NCI-H146 treated with DMSO at 0.1 percent for 48 hours (cell line): ENCODE measurements at regions not wholly inside any gene's neighbourhood (a gene's known extent, or its start where the extent isn't known, plus 50 kb on each side); places are given as distances from the start of the nearest gene placed in this dataset.
A peak's percentile ranks its signal among the peaks of the same experiment; 100 is the strongest.

Experiments used
- DNase-seq: peaks from one replicate; lab custom pipeline; 2025; ENCODE audit not compliant: unreplicated experiment; lab: John Stamatoyannopoulos, UW

DNA sequence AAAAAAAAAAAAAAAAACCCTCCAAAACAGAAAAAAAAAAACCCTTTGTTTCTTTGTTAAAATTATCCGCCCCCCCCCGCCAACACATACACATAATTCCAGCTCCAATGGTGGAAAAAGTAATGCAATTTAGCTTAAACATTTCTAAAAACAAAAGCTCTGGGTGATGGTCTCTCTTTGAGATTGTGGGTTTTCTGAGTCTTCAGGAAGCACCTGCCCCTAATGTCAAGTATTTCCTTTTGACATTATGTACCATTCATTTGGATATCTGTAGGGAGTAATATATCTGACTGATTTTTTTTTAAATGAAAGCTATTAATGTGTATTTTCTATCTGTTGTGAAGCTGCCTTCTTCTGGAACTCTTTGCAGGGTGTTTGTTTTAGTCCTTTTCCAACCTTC, 389.7 kb downstream of the TAF11L14 start:
- peak; percentile 90 for DNase-seq

DNA sequence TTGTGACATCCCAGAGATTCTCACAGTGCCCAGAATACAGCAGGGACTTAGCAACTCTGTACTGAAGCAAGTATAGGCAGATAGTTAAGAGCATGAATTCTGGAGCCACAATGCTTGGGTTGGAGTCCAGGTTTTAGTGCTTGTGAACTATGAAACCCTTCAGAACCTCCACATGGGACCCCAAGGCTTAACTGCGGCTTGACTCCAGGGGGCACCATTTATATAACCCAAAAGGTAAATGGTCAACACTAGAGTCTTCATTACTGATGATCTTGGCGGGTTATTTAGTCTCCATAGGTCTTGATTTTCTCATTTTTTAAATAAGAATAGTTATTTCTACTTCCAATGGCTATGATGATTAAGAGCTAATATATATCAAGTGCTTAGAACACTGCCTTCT, 390.3 kb downstream of the TAF11L14 start:
- DNase-seq, result peak; percentile 66

DNA sequence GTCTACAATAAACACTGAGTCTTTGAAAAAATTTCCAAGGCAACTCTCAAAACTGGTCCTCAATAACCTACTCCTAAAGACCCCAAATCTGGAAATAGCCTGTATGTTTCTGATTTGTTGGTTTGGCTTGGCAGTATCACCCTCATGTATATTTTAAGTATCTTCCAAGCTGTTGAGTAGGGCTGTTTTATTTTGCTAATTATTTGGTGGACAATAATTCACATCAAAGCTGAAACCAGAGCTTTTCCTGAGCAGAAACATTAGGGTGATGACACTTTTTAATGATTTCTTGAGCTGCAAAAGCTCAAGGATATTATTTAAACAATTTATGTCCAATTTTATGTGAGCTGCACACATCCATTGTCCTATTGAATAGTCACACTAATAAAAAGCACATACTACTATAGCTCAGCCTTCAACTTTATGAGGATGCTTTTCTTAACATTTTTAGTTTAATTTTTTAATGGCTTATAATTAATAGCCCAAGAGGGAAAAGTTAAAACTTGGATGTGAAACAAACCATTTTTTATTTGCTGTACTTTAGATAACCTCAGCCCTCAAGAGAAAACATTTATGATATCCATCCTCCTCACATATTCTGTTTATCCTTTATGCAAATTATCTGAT, 393.1 kb downstream of the TAF11L14 start:
- DNase-seq, result no peak

DNA sequence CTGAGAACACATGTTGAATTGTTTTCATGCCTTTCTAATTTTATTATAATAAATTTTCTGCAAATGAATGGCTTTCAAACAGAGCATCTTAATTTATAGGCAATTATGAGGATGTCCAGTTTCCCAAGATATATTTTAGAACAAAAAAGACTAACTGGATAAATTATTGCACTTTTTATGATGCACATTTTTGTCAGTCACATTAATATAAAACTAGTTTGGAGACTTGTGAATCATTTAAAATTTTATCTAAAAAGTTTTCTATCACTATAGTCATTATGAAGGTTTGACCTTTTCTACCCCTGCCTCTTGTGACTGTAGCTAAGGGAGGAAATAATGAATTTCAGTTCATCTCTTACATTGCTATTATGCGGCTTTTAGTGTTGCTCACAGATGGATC, 393.8 kb downstream of the TAF11L14 start:
- no peak for DNase-seq

DNA sequence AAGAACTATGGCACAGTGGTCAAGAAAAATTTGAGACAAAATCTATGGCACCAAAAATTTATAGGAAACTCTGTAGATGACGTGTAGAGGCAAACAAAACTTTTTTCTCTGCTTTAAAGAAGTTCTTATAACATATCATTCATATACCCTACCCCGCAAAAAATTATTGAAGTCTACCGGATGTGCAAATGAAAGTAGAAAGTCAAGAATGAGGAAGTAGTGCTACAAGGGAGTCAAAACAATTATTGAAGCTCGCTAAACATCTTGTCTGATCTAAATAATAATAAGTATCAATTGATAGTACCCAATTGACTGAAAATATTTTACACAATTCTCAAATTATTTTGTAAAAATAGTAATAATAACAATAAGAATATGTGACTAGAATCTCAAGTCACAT, 398.5 kb downstream of the TAF11L14 start:
- DNase-seq, result no peak

DNA sequence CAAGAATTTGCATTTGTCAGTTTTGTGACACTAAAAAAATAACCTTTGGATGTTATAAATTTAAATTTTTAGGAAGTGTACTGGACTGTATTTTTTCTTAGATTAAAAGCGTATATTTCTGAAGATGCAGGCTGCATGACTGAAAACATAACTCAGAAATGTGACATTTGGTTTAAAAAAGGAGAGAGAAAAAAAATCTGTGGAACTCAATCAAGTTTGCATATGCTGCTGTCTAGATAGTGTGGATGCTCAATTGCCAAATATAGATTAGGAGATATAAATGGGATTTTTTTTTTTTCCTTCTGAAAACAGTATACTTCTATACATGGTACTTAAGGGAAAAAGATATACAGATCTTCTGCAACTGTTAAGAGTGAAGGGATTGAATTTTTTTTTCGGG, 402.3 kb downstream of the TAF11L14 start:
- DNase-seq, result no peak

DNA sequence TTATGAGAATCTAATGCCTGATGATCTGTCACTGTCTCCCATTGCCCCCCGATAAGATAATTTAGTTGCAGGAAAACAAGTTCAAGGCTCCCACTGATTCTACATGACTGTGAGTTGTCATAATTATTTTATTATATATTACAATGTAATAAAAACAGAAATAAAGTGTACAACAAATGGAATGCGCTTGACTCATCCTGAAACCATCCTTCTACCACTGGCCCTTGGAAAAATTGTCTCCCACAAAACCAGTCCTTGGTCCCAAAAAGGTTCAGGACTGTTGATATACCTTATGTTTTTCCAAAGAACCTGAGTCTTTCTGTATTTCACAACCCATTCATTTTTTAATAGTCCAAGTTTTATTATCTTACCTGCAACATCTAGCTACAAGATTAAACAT, 403.5 kb downstream of the TAF11L14 start:
- DNase-seq, result no peak

DNA sequence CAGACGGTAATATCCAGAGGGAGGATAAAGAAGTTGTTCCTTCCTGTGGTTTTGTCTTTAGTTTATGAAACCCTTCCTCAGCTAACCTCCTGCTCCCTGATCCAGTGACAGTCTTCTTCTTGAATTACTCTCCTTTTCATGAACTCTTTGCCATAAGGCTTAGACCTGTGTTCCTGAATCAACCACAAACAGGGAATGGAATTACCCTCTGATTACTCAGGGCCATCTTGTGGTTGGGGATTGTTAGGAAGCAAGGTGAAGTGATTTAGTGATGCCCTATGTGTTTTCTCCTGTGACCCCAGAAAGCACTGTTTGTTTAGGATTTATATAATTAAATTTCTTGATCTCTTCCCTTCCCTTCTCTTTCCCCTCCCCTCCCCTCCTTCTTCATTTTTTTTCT, 409.1 kb downstream of the TAF11L14 start:
- DNase-seq, result no peak

DNA sequence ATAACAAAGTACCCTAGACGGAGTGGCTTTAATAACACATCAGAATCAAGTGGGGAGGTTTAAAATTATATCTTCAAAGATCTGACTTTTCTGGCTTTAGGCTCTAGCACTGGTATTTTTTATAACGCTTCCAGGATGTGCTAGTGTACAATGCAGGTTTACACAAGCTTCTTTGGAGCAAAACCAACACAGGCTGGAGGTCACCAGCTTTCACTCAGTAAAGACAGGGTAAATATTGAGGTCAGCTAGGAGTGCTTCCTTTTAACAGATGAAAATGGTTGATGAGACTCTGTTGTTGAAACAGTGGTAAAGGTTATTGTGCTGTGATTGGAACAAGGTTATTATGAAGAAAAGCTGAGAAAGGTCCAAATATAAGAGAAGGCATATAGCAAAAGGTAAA, 414.2 kb downstream of the TAF11L14 start:
- peak; percentile 87 for DNase-seq

DNA sequence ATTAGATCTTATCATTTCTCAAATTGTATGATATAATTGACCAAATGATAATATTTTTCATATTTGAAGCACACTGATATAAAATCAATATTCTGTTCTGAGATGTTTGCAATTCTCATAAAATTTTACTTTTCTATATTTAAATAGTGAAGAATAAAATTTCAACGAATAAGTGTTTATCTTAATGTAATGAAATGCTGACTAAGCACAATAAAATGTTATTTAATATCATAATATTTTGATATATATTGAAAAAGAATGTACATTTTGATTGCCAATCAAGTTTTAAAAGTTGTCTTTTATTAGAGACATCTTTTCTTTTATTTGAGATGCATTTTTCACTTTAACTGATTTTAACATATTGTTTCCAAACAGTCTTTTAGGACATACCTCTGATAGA, 416.1 kb downstream of the TAF11L14 start:
- DNase-seq, result no peak

DNA sequence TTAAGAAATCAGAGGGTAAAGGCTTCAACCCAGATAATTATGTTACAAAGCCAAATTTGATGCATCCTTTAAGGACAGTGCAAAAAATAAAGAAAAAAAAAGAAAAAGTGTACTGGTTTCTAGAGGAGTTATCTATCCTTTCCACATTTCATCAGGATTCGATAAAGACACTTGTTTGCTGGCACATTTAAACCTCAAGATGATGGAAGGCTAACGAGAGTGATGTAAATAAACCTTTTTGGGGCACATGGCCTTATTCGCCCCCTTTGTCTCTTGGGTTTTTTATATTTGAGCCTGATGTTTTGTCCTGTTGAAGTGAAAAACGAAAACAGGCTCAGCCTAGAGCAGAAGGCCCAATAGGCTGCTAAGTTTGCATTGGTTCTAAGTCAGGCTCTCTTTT, 416.5 kb downstream of the TAF11L14 start:
- no peak for DNase-seq

DNA sequence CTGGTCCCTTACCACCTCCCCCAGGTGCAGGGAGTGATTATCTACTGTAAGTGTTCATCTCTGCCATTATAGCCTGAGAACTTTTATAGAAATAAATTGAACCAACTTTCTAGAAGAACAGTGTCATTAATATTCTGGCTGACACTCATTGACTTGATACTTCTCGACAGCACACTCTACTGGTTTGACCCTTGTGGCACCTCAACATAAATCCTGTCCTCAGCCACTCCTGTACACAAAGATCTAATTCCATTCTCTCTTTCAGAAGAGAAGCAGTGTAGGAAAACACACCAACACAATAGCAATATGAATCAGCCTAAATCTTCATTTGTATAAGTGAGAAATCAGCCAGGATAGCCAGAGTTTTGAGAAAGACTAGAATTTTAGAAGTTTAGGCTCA, 417.7 kb downstream of the TAF11L14 start:
- DNase-seq, result no peak

DNA sequence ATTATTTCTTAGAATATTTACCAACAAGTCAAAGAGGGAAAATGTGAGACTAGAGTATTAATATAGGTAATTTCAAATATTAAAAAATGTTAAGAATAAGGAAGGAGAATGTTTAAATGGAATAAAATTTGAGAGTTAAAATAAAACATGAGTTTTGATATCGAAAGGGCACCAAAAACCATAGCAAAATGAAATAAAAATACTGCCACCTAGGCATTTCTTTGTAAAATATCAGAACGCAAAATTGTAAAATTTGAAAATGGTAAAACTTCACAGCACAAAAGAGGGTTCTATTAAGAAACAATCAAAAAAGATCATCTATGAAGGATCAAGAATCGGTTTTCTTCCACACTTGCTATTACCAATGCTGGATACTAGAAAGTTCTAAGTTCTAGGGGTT, 418.3 kb downstream of the TAF11L14 start:
- DNase-seq, result no peak

DNA sequence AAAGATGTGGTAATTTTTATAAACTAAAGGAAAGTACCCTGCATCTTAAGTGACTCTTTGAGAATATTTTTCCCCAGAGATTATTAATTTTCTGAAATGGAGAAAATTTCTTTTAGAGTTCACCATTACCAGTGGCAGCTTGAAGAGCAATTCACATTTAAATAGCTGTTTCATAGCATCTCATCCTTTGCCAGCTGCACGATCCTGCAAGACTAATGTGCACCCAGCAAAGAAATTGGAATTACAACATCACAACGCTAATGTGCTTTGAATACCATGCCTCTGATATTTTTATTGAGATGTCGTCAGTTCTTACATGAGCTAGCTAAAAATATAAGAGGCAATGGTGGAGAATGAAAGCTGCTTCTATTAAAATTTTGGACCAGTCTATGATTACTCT, 423.5 kb downstream of the TAF11L14 start:
- DNase-seq, result no peak

DNA sequence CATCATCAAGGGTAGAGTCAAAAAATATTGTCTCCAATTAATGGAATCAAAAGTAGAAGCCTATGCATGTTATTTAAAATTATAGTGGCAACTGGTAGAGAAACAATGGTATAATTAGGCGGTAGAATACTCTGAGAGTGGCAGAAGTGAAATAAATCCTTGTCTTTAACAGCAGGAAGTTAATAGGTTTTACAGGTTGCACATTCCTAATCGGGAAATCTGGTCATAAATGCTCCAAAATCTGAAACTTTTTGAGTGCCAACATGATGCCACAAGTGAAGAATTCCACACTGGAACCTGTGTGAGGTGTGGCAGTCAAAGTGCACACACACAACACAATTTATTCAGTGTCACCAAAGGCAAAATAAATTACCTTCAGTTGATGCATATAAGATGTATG, 433.4 kb downstream of the TAF11L14 start:
- DNase-seq, result no peak

DNA sequence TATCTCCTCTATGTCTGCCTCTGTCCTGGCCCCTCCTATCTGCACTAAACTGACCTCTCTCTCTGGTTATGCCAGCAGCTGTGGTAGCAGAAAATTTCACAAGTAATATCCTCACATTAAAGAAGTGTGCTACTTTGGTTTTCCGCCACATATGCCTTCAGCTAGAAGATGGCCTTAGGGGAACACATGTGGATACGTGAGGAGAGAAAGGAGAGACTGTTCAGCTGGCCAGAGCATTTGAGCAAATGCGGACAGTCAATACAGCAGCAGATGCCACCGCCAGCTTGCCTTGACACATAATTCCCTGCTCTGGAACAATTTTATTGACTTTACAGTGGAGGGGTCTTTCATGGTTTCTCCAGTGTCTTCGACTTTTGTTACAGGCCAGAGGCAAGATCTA, 434.6 kb downstream of the TAF11L14 start:
- peak; percentile 87 for DNase-seq

DNA sequence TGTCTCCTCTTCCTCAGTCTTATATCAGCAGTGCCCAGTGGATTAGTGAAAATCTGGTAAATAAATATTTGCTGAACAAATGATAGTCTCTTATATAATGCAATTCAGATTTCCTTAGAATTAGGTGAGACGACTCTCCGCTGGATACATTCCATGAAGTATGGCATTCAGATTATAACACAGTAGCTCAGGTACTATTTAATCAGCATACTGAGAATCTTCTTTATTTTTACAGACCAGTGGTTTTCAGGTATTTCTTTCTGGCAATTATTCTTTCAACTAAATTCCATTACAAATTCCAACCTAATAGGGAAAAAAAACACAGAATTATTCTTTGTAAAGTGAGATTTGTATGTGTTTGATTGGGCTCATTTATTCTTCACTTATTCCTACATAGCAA, 435.5 kb downstream of the TAF11L14 start:
- DNase-seq, result no peak

DNA sequence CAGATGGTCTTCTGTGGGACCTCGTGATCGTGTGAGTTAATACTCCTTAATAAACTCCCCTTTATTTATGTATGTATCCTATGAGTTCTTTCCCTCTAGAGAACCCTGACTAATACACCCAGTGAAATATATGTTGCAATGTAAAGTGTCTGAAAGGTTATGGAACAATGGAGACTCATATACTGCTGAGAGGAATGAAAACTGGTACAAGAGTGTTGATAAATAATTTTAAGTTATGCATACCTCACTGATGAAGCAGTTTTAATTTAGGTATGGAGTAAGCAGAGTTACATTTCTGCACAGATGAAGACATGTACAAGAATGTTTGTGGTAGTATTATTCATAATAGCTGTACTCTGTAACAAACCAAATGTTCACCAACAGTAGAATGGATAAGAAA, 438.3 kb downstream of the TAF11L14 start:
- DNase-seq, result no peak

DNA sequence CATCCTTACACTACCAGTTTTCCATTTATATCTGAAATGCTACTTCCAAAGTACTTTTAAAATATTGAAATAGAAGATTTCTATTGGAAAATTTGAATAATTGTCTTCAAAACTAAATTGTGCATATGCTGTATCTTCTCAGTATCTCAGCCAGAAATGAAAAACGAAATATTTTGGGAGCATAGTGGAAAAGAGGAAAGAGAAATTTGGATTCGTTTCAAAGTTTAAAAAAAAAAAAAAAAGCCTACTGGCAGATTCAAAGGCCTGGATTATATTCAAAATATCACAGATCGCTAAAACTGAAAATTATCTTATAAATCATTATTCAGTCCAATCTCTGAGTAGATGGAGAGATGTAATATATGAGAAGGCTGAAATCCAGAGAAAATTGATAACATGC, 440.7 kb downstream of the TAF11L14 start:
- no peak for DNase-seq

DNA sequence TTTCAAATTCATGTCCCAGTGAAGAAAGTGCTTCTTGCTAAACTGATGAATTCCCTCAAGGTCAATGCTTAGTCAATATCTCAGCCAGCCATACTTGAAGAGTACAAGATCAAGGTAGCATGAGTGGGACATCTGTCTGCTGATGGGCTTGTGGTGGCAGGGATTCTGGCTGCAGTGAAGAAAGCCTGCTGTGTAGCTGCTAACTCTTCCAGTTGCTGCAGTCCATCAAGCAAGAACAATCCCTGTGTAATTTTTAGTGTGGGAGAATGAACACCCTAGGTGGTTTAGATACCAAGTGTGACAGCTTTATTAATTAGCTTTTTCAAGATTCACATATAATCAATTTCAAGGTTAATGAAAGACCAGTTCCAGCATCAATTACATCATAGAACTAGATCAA, 443.9 kb downstream of the TAF11L14 start:
- DNase-seq, result no peak

DNA sequence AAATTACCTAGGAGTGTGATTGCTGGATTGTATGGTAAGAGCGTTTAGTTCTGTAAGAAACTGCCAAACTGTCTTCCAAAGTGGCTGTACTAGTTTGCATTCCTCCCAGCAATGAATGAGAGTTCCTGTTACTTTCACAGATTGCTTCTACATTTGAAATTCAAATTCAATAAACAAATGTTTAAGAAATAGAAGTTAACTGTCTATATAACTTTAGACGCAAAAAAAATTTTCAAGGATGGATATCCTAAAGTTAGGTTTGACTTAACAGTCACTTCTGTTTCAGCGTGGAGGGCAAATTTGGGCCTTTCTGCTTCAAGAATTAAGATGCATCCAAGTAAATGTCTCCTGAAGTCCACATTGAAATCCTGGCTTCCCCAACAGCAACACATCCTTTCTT, 445.6 kb downstream of the TAF11L14 start:
- no peak for DNase-seq

DNA sequence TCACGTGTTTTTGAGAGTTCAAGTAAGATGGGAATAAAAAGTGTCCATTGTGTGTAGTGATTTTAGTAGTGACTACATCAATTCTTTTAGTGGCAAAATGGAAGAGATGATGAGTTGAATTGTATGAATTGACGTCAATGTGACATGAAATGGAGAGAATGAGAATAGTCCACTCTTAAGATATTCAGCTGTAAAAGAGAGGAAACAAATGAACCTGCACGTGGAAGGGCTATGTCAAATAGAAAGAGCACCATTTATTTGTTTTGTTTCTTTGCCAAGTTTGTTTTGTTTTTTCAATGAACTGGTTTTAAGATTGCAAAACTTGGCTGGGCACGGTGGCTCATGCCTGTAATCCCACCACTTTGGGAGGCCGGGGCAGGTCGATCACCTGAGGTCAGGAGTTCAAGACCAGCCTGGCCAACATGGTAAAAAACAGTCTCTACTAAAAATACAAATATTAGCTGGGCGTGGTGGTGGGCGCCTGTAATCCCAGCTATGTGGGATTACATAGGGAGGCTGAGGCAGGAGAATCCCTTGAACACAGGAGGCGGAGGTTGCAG, 453.8 kb downstream of the TAF11L14 start:
- DNase-seq, result no peak

DNA sequence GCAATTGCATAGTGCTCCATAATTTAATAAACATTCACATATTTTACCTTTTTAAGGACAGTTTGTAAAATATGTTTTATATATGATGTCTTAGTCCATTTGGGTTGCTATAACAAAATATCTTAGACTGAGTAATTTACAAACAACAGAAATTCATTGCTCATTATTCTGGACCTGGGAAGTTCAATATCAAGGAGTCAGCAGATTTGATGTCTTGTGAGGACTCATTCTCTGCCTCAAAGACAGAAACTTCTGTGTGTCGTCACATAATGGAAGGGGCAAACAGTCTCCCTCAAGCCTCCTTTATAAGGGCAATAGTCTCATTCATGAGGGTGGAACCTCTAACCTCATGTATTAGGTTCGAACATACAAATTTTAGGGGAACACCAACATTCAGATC, 455.9 kb downstream of the TAF11L14 start:
- DNase-seq, result no peak
